CD4-positive, alpha-beta T cell (primary cell): ENCODE measurements at regions not wholly inside any gene's neighbourhood (a gene's known extent, or its start where the extent isn't known, plus 50 kb on each side); places are given as distances from the start of the nearest gene placed in this dataset.

Source experiments
- ATAC-seq: fragments of 200-7000 bp; cut with Tn5 transposase; one replicate; pipeline ENCODE4 v1.10.0; 2022; ENCODE audit warnings: mild to moderate bottlenecking; ENCODE audit not compliant: poor library complexity
- CTCF ChIA-PET: fragments of 350-600 bp; sonication (Branson Sonifier 250); formaldehyde crosslinking; loops from one replicate; lab custom pipeline; 2021; ENCODE audit warnings: antibody characterized with exemption, inconsistent platforms; lab: Charles Lee
- POLR2A ChIA-PET: fragments of 350-600 bp; sonication (Branson Sonifier 250); formaldehyde crosslinking; loops from one replicate; lab custom pipeline; 2021; ENCODE audit warnings: antibody characterized with exemption, inconsistent platforms; lab: Charles Lee
- DNase-seq, 14 experiments: peaks; one replicate each; pipeline ENCODE4 v3.0.0-alpha.2; 2013 to 2020; ENCODE audit warnings: mixed read lengths in 2 of 14
- H3K27ac ChIP-seq, 2 donors: one replicate each; pipeline versions ENCODE4 v1.5.1 to v1.7.0; 2013; ENCODE audit warnings: low read length in 2 of 2, low read depth in 1 of 2, mild to moderate bottlenecking in 1 of 2
- H3K27me3 ChIP-seq, 2 experiments: 1 replicate in 1 of 2; 2 replicates in 1 of 2; pipeline versions ENCODE4 v1.6.1 to v1.7.0; 2013; ENCODE audit warnings: low read length in 2 of 2, control low read depth in 1 of 2, mild to moderate bottlenecking in 1 of 2, moderate library complexity in 1 of 2; ENCODE audit not compliant: insufficient read depth in 2 of 2, control insufficient read depth in 1 of 2
- H3K36me3 ChIP-seq: one replicate; pipeline ENCODE4 v1.6.1; 2013; ENCODE audit warnings: low read length, control low read depth; ENCODE audit not compliant: insufficient read depth
- H3K4me1 ChIP-seq: one replicate; pipeline ENCODE4 v1.6.1; 2013; ENCODE audit warnings: low read length, control low read depth; ENCODE audit not compliant: insufficient read depth
- H3K4me3 ChIP-seq: one replicate; pipeline ENCODE4 v1.5.1; 2013; ENCODE audit warnings: mild to moderate bottlenecking, low read length, moderate library complexity
- H3K9me3 ChIP-seq, 2 experiments: 1 replicate in 1 of 2; 2 replicates in 1 of 2; pipeline versions ENCODE4 v1.6.1 to v1.7.0; 2013; ENCODE audit warnings: low read length in 2 of 2, mild to moderate bottlenecking in 2 of 2, control low read depth in 1 of 2, moderate library complexity in 1 of 2; ENCODE audit not compliant: control insufficient read depth in 1 of 2, insufficient read depth in 1 of 2
- H3K27ac Mint-ChIP-seq: one replicate; pipeline ENCODE4 v1.8.0; 2020; ENCODE audit warnings: mixed read lengths
- H3K27me3 Mint-ChIP-seq: one replicate; pipeline ENCODE4 v1.8.0; 2021; ENCODE audit warnings: mixed read lengths
- H3K36me3 Mint-ChIP-seq: one replicate; pipeline ENCODE4 v1.8.0; 2021; ENCODE audit warnings: low read depth, mixed read lengths
- H3K4me1 Mint-ChIP-seq: one replicate; pipeline ENCODE4 v1.8.0; 2021; ENCODE audit warnings: low read depth, mixed read lengths
- H3K4me3 Mint-ChIP-seq: one replicate; pipeline ENCODE4 v1.8.0; 2020; ENCODE audit warnings: mild to moderate bottlenecking, mixed read lengths
- H3K9me3 Mint-ChIP-seq: one replicate; pipeline ENCODE4 v1.8.0; 2020; ENCODE audit warnings: mixed read lengths
- CTCF ChIP-seq: fragments of 200-600 bp; IDR thresholded peaks from one replicate; pipeline ENCODE4 v1.8.0; 2022; ENCODE audit warnings: antibody characterized with exemption, mild to moderate bottlenecking
- intact Hi-C, 2 experiments: fragments of 100-400 bp; cut with DNase I in 1 of 2; cut with micrococcal nuclease in 1 of 2; formaldehyde crosslinking; loops; one replicate each; pipeline versions ENCODE4 v1.15.1 to v1.9.0; 2023 to 2025; cut with DNase I, micrococcal nuclease

GRCh38 chr5:24376210-24376609 is 268.6 kb downstream of the CDH10 start:
- intact Hi-C loops = no loop called here
- Mint-ChIP-seq H3K27ac (no peak overlapping the region), H3K4me1 (no peaks in the 10 kb centered on the region), H3K27me3 (no peaks in the 10 kb centered on the region), H3K4me3 (no peak overlapping the region), H3K36me3 (no peaks in the 10 kb centered on the region), H3K9me3 (peaks cover 8% of the 10 kb centered on the region)
- Histone ChIP-seq H3K27ac (no peak overlapping the region), H3K4me1 (no peaks in the 10 kb centered on the region), H3K9me3 (peaks cover 0 to 4% of the 10 kb centered on the region in 2 experiments), H3K36me3 (no peaks in the 10 kb centered on the region), H3K4me3 (no peak overlapping the region), H3K27me3 (no peaks in the 10 kb centered on the region)
- DNase-seq = no peak
- ChIA-PET CTCF (no interaction called here), POLR2A (no interaction called here)
- no peak for ATAC-seq
- no peak for TF ChIP-seq CTCF

DNA sequence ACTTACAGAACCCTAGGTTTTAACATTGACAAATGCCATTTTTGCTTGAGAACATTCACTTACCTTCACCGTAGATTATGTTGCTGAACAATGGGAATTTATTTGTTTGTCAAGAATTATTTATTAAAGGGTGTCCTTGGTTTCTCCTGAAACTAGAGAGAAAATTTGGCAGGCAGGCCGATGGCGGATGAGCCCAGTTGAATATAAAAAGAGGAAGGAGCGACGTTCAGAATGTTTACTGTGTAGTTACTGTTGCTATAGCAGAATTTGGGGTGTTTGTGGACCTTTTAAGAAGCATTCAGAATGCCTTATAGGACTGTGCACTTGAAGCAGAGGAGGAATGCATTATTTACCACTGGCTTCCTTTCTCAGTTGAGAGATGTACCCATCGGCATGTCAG is 268.2 kb downstream of the CDH10 start:
- H3K4me3 ChIP-seq = no peak overlapping the region
- Mint-ChIP-seq H3K27me3 (no peaks in the 10 kb centered on the region), H3K9me3 (peaks cover 8% of the 10 kb centered on the region), H3K4me3 (no peak overlapping the region), H3K27ac (no peak overlapping the region), H3K36me3 (no peaks in the 10 kb centered on the region), H3K4me1 (no peaks in the 10 kb centered on the region)
- peaks cover 0 to 4% of the 10 kb centered on the region in 2 experiments for H3K9me3 ChIP-seq
- H3K27ac ChIP-seq = no peak overlapping the region
- CTCF ChIA-PET = no interaction called here
- H3K4me1 ChIP-seq = no peaks in the 10 kb centered on the region
- TF ChIP-seq CTCF = no peak
- H3K36me3 ChIP-seq = no peaks in the 10 kb centered on the region
- intact Hi-C loops = no loop called here
- no peaks in the 10 kb centered on the region for H3K27me3 ChIP-seq
- no peak for ATAC-seq
- no peak for DNase-seq
- POLR2A ChIA-PET = no interaction called here

DNA sequence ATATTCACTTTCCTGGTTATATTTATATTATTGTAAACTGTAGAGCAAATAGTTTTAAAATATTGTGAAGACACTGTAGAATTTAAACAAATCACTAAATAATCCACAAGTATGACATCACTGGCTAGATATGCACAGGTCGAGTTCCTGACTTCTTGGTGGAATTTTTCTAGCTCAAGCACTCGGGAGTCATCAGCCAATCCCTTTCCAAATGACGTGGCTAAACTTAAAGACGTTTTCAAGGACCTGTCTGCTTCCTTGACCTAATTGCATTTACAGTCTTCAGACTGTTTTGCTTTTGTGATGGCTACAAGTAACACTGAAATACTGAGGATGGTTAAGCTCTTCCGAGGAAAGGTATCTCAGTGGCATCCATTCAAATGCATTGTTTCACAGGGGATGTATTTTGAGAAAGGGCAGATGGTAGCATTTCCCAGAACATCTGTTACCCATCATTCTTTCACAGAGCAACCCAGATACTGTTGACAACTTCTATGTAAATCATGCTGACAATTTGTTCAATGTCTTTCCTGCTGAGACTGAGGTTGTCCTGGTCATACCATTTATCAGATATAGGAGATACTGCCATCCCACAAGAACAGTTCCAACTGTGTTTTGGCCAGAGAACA is 262.8 kb downstream of the CDH10 start:
- Mint-ChIP-seq H3K36me3 (no peaks in the 10 kb centered on the region), H3K27ac (no peak overlapping the region), H3K4me3 (no peak overlapping the region), H3K27me3 (no peaks in the 10 kb centered on the region), H3K9me3 (peaks cover 6% of the 10 kb centered on the region), H3K4me1 (no peaks in the 10 kb centered on the region)
- intact Hi-C loops = no loop called here
- Histone ChIP-seq H3K9me3 (peaks cover 0 to 4% of the 10 kb centered on the region in 2 experiments), H3K36me3 (no peaks in the 10 kb centered on the region), H3K27ac (no peak overlapping the region), H3K4me1 (no peaks in the 10 kb centered on the region), H3K27me3 (no peaks in the 10 kb centered on the region), H3K4me3 (no peak overlapping the region)
- TF ChIP-seq CTCF = no peak
- no peak for DNase-seq
- ATAC-seq = no peak
- ChIA-PET POLR2A (no interaction called here), CTCF (no interaction called here)
